Caco-2 (cell line): ENCODE measurements at regions not wholly inside any gene's neighbourhood (a gene's known extent, or its start where the extent isn't known, plus 50 kb on each side); places are given as distances from the start of the nearest gene placed in this dataset.

Source experiments
- BruUV-seq: library from RNA; stranded (reverse); fragments of 400-500 nt; replicated peaks from 2 replicates; lab custom pipeline; 2021; lab: Mats Ljungman, UMichigan
- CTCF ChIA-PET: fragments of 300-600 bp; sonication (Branson Sonifier 250); formaldehyde crosslinking; loops from one replicate; lab custom pipeline; 2022; ENCODE audit warnings: antibody characterized with exemption; lab: Charles Lee
- POLR2A ChIA-PET: fragments of 300-600 bp; sonication (Branson Sonifier 250); formaldehyde crosslinking; loops from one replicate; lab custom pipeline; 2022; ENCODE audit warnings: antibody characterized with exemption; lab: Charles Lee
- DNase-seq, 2 experiments: peaks; one replicate each; pipeline versions ENCODE4 v3.0.0 to v3.0.0-alpha.2; 2020 to 2022
- H3K27me3 ChIP-seq: replicated peaks from 2 replicates; pipeline ENCODE4 v1.6.0; 2011; ENCODE audit warnings: low read length; ENCODE audit not compliant: control insufficient read depth, insufficient read depth
- H3K36me3 ChIP-seq: 2 replicates; pipeline ENCODE4 v1.5.1; 2011; ENCODE audit warnings: low read length; ENCODE audit not compliant: control insufficient read depth, insufficient read depth
- H3K4me1 ChIP-seq: fragments of 250-450 bp; sonication (Bioruptor Pico); 2 replicates; pipeline ENCODE4 v1.5.1; 2020; ENCODE audit warnings: mild to moderate bottlenecking
- H3K4me3 ChIP-seq: 2 replicates; pipeline ENCODE4 v1.5.1; 2011; ENCODE audit warnings: low read depth, mild to moderate bottlenecking, control low read depth, low read length
- H3K9me3 ChIP-seq: fragments of 250-450 bp; sonication (Bioruptor Pico); 2 replicates; pipeline ENCODE4 v1.5.1; 2020; ENCODE audit warnings: mild to moderate bottlenecking, moderate library complexity
- H3K27ac Mint-ChIP-seq: one replicate; pipeline ENCODE4 v1.8.0; 2022; ENCODE audit warnings: mixed read lengths; ENCODE audit not compliant: unreplicated experiment
- H3K27me3 Mint-ChIP-seq: one replicate; pipeline ENCODE4 v1.8.0; 2022; ENCODE audit warnings: mixed read lengths; ENCODE audit not compliant: insufficient read depth, unreplicated experiment
- H3K36me3 Mint-ChIP-seq: one replicate; pipeline ENCODE4 v1.8.0; 2022; ENCODE audit warnings: mild to moderate bottlenecking, mixed read lengths; ENCODE audit not compliant: insufficient read depth, unreplicated experiment
- H3K4me1 Mint-ChIP-seq: one replicate; pipeline ENCODE4 v1.8.0; 2022; ENCODE audit warnings: low read depth, mixed read lengths; ENCODE audit not compliant: unreplicated experiment
- H3K4me3 Mint-ChIP-seq: one replicate; pipeline ENCODE4 v1.8.0; 2022; ENCODE audit warnings: mild to moderate bottlenecking, moderate library complexity, mixed read lengths; ENCODE audit not compliant: unreplicated experiment
- H3K9me3 Mint-ChIP-seq: one replicate; pipeline ENCODE4 v1.8.0; 2022; ENCODE audit warnings: mixed read lengths; ENCODE audit not compliant: unreplicated experiment
- CTCF ChIP-seq, 2 experiments: fragments of 200-600 bp in 1 of 2; IDR thresholded peaks; 1 replicate in 1 of 2; 2 replicates in 1 of 2; pipeline versions ENCODE4 v1.5.1 to v1.8.0; 2011 to 2022; ENCODE audit warnings: antibody characterized with exemption in 1 of 2, control low read depth in 1 of 2, inconsistent platforms in 1 of 2, low read depth in 1 of 2, low read length in 1 of 2, mild to moderate bottlenecking in 1 of 2, moderate library complexity in 1 of 2; ENCODE audit not compliant: insufficient read depth in 1 of 2, severe bottlenecking in 1 of 2, unreplicated experiment in 1 of 2
- intact Hi-C: fragments of 100-400 bp; cut with micrococcal nuclease; formaldehyde crosslinking; loops from one replicate; pipeline ENCODE4 v1.10.0; 2022; ENCODE audit not compliant: unreplicated experiment

- no peaks in the 10 kb centered on the region for H3K9me3 Mint-ChIP-seq
- no peaks in the 10 kb centered on the region for H3K4me1 ChIP-seq
- no peaks in the 10 kb centered on the region; the same call in 1 of the 2 replicates for H3K27me3 ChIP-seq
- H3K36me3 Mint-ChIP-seq = no peaks in the 10 kb centered on the region
- H3K4me3 ChIP-seq = no peak overlapping the region
- no peak for TF ChIP-seq CTCF (IDR thresholded peaks at IDR 0.05; ENCODE audit: insufficient read depth in 1 of 2, low read depth in 1 of 2, low read length in 1 of 2, severe bottlenecking in 1 of 2, unreplicated experiment in 1 of 2)
- H3K27me3 Mint-ChIP-seq = peaks cover 29% of the 10 kb centered on the region
- no TSS peak for BruUV-seq
- H3K4me3 Mint-ChIP-seq = no peak overlapping the region
- H3K36me3 ChIP-seq = no peaks in the 10 kb centered on the region
- no peaks in the 10 kb centered on the region for H3K9me3 ChIP-seq
- POLR2A ChIA-PET = no interaction called here
- CTCF ChIA-PET = no interaction called here
- DNase-seq = peak in 1 of 2 experiments; percentile 21
- no peak overlapping the region for H3K27ac Mint-ChIP-seq
- intact Hi-C loops = no loop called here
- H3K4me1 Mint-ChIP-seq = no peaks in the 10 kb centered on the region
Measured at GRCh38 chr11:123378096-123378495, 52.0 kb upstream of the GRAMD1B start.

- Mint-ChIP-seq H3K36me3 (no peaks in the 10 kb centered on the region), H3K9me3 (no peaks in the 10 kb centered on the region), H3K4me3 (no peak overlapping the region), H3K4me1 (no peaks in the 10 kb centered on the region), H3K27me3 (peaks cover 26% of the 10 kb centered on the region), H3K27ac (no peak overlapping the region)
- H3K4me3 ChIP-seq = no peak overlapping the region
- no peaks in the 10 kb centered on the region for H3K9me3 ChIP-seq
- no TSS peak for BruUV-seq
- H3K4me1 ChIP-seq = no peaks in the 10 kb centered on the region
- ChIA-PET CTCF (no interaction called here), POLR2A (no interaction called here)
- no peak for DNase-seq
- H3K36me3 ChIP-seq = no peaks in the 10 kb centered on the region
- TF ChIP-seq CTCF (IDR thresholded peaks at IDR 0.05; ENCODE audit: insufficient read depth in 1 of 2, low read depth in 1 of 2, low read length in 1 of 2, severe bottlenecking in 1 of 2, unreplicated experiment in 1 of 2) = no peak
- intact Hi-C loops = no loop called here
- H3K27me3 ChIP-seq = no peaks in the 10 kb centered on the region; the same call in none of the 2 replicates
Measured at GRCh38 chr11:123377355-123377754, 52.7 kb upstream of the GRAMD1B start.

DNA sequence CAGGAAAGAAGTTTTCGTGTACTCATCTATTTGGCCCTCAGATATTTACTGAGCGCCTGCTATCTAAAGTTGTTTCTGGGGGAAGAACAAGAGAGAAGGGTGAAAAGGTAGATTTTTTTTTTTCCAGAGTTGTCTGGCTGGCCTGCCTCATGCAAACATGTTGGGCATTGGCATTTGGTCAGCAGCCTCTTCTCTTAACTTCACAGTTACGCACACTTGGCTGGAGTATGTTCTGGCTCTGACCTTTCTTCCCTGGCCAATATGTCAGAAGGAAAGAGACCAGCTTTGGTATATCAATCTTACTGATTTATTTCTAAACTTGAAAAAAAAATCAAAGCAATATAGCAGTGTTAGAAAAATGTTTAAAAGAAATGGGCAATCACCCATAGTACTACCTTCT is 54.2 kb upstream of the GRAMD1B start:
- no peaks in the 10 kb centered on the region for H3K36me3 Mint-ChIP-seq
- Histone ChIP-seq H3K27me3 (no peaks in the 10 kb centered on the region; the same call in none of the 2 replicates), H3K4me3 (no peak overlapping the region), H3K36me3 (no peaks in the 10 kb centered on the region), H3K9me3 (no peaks in the 10 kb centered on the region), H3K4me1 (no peaks in the 10 kb centered on the region)
- no peak overlapping the region for H3K4me3 Mint-ChIP-seq
- ChIA-PET CTCF (no interaction called here), POLR2A (no interaction called here)
- H3K27ac Mint-ChIP-seq = no peak overlapping the region
- no TSS peak for BruUV-seq
- H3K4me1 Mint-ChIP-seq = no peaks in the 10 kb centered on the region
- intact Hi-C loops = no loop called here
- TF ChIP-seq CTCF (IDR thresholded peaks at IDR 0.05; ENCODE audit: insufficient read depth in 1 of 2, low read depth in 1 of 2, low read length in 1 of 2, severe bottlenecking in 1 of 2, unreplicated experiment in 1 of 2) = no peak
- H3K9me3 Mint-ChIP-seq = no peaks in the 10 kb centered on the region
- peaks cover 22% of the 10 kb centered on the region for H3K27me3 Mint-ChIP-seq
- DNase-seq = no peak
